ENCODE measurements at regions not wholly inside any gene's neighbourhood (a gene's known extent, or its start where the extent isn't known, plus 50 kb on each side); places are given as distances from the start of the nearest gene placed in this dataset.

DNA sequence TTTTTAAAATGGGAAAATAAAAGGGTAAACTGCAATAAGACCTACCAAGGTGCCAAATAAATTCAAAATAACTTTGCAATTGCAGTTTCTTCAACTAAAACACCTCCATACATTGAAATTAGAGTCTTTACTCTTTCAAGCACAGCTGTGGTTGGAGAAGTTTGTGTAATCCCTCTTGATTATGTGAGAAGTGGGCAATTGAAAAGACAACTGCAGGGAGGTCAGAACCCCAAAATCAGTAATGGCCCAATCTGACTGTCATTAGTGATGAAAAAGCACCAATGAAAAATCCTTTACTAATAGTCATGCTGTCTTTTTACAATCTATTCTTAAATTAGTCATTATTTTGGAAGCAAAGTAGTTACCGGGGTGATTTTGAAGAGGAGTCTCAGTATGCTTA is 116.7 kb upstream of the RGMB start:
- TF ChIP-seq, protein P1, sequence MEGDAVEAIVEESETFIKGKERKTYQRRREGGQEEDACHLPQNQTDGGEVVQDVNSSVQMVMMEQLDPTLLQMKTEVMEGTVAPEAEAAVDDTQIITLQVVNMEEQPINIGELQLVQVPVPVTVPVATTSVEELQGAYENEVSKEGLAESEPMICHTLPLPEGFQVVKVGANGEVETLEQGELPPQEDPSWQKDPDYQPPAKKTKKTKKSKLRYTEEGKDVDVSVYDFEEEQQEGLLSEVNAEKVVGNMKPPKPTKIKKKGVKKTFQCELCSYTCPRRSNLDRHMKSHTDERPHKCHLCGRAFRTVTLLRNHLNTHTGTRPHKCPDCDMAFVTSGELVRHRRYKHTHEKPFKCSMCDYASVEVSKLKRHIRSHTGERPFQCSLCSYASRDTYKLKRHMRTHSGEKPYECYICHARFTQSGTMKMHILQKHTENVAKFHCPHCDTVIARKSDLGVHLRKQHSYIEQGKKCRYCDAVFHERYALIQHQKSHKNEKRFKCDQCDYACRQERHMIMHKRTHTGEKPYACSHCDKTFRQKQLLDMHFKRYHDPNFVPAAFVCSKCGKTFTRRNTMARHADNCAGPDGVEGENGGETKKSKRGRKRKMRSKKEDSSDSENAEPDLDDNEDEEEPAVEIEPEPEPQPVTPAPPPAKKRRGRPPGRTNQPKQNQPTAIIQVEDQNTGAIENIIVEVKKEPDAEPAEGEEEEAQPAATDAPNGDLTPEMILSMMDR (conservative IDR thresholded peaks at IDR 0.05; ENCODE audit: low read depth, low read length) = no peak
- no peak for TF ChIP-seq MAZ (IDR thresholded peaks at IDR 0.05; ENCODE audit: borderline replicate concordance, low read depth, low read length)
- no peak for TF ChIP-seq SMC3 (IDR thresholded peaks at IDR 0.05; ENCODE audit: low read depth, low read length)
- TF ChIP-seq POLR2A (IDR thresholded peaks at IDR 0.05; ENCODE audit: low read depth, low read length) = no peak
- TF ChIP-seq BHLHE40 (IDR thresholded peaks at IDR 0.05; ENCODE audit: low read depth, low read length) = no peak
- TF ChIP-seq MXI1 (IDR thresholded peaks at IDR 0.05; ENCODE audit: borderline replicate concordance, low read depth, low read length) = no peak
- TF ChIP-seq RAD21 (IDR thresholded peaks at IDR 0.05; ENCODE audit: low read length) = no peak
- TF ChIP-seq RFX5 (IDR thresholded peaks at IDR 0.05; ENCODE audit: low read depth, low read length) = no peak
- TF ChIP-seq, protein P2, sequence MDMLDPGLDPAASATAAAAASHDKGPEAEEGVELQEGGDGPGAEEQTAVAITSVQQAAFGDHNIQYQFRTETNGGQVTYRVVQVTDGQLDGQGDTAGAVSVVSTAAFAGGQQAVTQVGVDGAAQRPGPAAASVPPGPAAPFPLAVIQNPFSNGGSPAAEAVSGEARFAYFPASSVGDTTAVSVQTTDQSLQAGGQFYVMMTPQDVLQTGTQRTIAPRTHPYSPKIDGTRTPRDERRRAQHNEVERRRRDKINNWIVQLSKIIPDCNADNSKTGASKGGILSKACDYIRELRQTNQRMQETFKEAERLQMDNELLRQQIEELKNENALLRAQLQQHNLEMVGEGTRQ (IDR thresholded peaks at IDR 0.05; ENCODE audit: low read depth, low read length) = no peak
